ENCODE measurements at regions not wholly inside any gene's neighbourhood (a gene's known extent, or its start where the extent isn't known, plus 50 kb on each side); places are given as distances from the start of the nearest gene placed in this dataset.
"Not testable (repeated sequence)": the region's sequence is repeated elsewhere in the genome, so short reads cannot be mapped to it uniquely, and the experiment has no call there.

- DNase-seq, result no peak
Measured at GRCh38 chr2:183946193-183946592, 652.1 kb upstream of the ZNF804A start.

DNA sequence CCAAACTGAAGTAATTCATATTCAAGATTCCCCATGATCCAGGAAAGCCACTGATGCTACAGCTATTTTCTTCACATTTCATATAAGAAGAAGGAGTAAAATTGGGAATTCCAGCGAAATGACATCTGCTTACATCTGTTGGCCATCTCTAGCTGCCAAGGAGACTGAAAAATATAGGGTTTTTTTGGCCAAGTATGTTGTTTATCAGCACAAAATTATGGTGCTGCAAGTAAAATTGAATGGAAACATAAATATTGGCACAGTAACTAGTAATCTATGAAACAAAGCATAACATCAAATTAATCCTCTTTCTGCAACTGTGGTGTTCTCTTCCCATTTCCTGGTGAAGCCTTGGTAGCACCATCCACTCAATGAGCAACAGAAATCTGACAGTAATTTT, 649.5 kb upstream of the ZNF804A start:
- DNase-seq, result no peak

DNA sequence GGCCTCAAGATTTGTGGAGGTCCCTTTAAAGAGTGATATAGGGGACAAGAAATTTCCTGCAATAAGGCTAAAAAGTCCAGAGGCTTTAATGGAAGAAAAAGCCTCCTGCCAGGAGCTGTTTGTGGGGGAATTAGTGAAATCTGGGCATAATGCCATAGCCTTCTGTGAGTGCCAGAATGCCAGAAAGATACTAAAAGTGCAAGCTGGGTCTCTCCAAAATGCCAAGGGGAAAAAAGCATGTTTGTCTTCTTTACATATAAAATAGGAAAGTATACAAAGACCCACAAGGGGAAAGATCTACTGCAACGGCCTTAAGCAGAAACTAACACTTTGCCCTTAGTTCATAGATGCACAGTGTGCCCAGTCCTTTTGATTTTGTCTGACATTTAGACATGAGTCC, 647.7 kb upstream of the ZNF804A start:
- no peak for DNase-seq

DNA sequence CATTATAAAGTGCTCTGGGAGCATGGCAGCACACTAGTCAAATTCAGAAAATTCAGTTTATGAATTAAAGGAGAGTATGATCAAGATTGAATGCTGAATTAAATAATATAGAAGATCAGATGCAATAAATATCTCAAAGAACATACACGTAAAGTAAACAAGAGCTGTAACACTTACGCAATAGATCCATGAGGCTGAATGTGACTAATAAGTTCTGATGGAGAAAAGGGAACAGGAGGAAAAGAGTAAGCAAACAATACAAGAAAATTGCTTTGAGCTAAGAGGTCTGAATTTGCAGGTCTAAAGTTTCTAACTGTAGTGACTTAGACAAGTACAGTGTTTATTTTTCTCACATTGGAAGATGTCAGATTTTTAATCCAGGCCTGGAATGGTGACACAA, 646.7 kb upstream of the ZNF804A start:
- DNase-seq, result no peak

GRCh38 chr2:183952741-183953140, 645.6 kb upstream of the ZNF804A start:
- no peak for DNase-seq

DNA sequence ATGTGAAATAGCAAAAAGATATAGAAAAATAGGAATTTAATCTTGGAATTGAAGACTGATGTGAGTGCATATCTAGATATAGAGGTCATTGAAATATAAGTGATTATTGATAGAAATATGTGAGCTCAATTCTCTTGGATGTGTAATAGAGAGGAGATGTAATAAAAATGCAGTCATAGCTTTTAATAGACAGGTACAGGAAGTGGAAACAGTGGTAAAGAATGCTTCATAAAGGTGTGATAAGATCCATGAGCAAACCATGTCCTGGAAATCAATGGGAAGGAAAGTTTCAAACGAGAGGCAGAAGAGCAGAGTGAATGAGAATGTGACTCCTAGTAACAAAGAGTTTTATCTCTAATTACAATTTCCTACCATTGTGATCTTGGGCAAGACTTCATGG, 634.7 kb upstream of the ZNF804A start:
- no peak for DNase-seq

DNA sequence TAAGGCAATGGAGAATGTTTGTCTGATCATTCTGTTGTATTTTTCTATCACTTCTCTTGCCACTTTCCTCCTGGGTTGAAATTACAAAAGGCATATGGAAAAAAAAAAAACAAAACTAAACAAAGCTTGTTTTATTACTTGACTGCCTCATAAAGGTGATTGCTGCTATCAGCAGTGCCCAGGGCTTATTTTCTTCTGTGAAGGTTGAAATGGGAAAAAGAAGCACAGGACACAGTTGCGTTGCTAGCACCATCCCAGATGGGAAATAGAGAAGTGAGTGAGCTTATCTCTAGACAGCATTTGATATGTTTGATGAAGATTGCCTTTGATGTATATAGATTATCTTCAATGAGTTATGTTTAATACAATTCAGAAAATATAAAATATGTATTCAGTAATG, 633.8 kb upstream of the ZNF804A start:
- no peak for DNase-seq

- DNase-seq, result no peak
Measured at GRCh38 chr2:183967756-183968155, 630.6 kb upstream of the ZNF804A start.

DNA sequence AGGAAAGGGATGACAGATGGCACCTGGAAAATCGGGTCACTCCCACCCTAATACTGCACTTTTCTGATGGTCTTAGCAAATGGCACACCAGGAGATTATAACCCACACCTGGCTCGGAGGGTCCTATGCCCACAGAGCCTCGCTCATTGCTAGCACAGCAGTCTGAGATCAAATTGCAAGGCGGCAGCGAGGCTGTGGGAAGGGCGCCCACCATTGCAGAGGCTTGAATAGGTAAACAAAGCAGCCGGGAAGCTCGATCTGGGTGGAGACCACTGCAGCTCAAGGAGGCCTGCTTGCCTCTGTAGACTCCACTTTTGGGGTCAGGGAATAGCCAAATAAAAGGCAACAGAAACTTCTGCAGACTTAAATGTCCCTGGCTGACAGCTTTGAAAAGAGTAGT, 622.7 kb upstream of the ZNF804A start:
- not testable (repeated sequence) for DNase-seq

DNA sequence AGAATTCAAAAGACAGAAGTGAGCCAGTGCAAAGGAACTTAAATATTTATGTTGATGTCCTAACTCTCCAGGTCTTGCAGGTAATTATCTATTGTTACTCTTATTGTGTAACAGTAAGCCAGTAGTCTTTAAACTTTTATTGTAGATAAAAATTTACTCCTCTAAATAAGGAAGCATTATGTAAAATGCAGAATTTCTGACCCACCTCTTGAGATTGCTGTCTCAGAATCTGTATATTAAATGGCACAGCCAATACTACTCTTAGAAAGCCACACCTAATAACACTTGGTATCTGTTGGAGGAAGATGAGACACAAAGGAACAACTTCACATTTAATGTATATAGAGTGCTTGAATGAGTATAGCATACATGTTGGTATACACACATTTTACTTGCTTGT, 613.5 kb upstream of the ZNF804A start:
- no peak for DNase-seq

- DNase-seq, result no peak
Measured at GRCh38 chr2:183991968-183992367, 606.4 kb upstream of the ZNF804A start.

DNA sequence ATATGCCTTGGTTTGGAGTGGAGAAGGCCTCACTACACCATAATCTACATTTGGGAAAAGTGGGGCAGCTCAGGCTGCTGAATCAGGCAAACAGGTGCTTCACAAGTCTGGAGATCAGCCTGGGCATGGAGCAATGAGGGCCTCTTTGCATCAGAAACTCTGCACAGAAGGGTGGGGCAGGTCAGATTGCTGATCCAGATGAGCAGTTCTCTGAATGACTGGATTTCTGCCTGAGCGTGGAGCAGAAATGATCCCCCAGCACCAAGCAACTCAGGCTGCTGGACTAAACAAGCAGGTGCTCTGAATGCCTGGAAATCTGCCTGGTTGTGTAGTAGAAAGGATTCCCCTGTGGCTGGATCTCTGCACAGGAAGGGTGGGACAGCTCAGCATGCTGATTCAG, 605.3 kb upstream of the ZNF804A start:
- no peak for DNase-seq

GRCh38 chr2:183995632-183996031, 602.7 kb upstream of the ZNF804A start:
- DNase-seq, result no peak

GRCh38 chr2:183996825-183997793, 601.2 kb upstream of the ZNF804A start:
- no peak for DNase-seq

DNA sequence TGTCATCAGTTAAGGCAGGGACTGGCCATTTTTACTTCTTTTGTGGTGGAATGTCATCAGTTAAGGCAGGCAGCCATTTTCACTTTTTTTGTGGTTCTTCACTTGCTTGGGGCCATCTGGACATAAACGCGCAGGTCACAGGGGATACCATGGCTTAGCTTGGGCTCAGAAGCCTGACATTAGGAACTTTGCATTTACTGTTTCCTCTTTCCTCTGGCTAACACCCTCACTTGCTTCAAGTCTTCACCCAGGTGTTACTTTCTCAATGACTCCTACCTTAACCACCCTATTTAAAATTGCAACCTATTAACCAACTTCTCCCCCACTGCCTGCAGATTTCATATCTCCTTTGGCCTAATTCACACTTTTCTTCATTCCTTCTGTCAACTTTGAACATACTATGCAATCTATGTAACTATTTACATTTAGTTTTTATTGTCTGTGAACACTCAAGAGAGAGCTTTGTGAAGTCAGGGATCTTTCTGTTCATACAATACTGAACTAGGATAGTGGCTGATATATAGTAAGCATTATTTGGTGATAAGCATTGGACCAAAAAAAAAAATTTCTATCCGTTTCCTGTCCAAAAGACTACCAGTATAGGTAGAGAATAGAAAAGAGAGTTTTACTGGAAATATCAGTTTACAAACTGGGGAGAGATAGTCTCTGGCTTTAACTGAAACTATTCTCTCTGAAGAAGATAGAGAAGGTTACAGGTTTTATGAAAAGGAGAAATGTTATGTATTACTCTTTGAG, 600.1 kb upstream of the ZNF804A start:
- DNase-seq, result no peak

DNA sequence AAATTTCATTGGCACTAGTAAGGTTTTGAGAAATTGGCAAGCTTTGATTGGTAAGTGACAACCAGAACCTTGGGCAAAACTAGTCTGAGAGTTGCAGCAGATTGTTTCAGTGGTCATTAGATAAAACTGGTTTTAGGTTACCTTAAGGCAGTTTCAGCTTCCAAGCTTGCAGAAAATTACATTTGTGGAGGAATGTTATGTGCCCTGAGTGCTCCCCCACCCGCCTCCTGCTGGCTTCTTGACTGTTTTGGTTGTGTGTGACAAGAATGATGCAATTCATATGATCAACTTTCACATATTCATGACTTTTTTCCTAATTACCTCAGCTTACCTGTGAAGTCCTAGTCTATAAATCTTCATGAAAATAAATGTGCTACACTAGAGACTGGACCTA, 599.5 kb upstream of the ZNF804A start:
- DNase-seq, result no peak

- DNase-seq, result no peak
Measured at GRCh38 chr2:184004289-184004947, 593.9 kb upstream of the ZNF804A start.

DNA sequence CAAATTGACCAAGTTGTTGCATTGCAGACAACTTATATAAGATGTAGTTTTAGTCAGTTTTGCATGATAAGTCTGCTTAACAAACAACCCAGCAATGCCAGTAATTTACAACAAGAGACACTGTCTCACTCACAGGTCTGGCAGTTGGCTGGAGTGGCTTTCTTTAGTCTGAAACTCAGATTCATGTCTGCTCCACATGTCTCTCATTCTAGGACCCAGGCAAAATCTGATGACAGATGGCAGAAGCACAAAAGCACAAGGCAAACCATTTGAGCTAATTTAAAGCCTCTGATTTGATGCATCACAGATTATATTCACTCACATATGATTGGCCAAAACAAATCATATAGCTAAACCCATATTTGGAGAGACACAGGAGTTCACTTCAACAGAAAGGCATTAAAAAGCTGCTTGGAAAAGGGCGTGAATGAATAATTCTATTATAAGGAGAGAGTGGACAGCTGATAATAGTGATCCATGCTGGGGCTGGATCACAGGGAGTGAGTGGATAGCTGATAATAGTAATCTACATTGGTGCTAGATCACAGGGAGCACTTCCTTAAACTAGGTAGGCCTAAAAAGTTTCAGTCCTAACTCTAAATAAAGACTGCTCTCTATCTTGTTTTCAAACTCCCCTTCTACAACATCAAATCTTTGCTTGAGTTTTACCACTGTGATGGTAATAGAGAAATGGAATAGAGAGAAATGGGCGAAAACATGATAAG, 593.2 kb upstream of the ZNF804A start:
- DNase-seq, result no peak

GRCh38 chr2:184006998-184007397, 591.3 kb upstream of the ZNF804A start:
- no peak for DNase-seq

DNA sequence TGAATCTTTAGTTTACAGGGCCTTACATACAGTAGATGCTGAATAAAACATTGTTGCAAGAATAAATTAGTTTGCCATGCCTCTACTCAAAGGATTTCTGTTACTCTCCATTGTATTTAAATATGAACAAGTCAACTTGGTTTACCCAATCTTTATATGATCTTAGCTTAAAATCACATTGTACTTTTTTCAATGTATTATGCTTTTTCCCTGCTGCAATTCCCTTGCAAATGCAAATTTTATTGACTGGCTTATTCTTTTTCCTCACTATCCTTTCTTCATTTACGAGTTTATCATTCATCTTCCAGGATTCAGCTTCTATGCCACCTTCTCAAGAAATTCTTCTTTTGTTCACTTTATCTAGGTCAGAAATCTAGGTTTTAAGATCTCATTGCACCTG, 571.4 kb upstream of the ZNF804A start:
- DNase-seq, result no peak

DNA sequence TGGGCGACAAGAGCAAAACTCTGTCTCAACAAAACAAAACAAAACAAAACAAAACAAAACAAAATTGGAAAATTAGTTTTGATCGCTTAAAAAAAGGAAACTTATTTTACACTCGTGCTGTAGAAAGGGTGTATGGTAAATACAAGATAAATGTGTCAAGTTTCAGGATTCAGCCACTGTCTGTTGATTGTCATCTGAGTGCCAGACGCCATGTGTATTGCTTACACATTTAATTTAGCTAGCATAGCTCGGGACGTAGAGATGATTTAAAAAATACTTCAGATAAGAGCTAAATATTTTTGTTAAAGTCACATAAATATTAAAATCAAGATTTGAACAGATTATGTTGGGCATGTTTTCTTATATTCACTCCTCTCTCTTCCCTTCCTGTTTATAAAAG, 568.1 kb upstream of the ZNF804A start:
- DNase-seq, result no peak

DNA sequence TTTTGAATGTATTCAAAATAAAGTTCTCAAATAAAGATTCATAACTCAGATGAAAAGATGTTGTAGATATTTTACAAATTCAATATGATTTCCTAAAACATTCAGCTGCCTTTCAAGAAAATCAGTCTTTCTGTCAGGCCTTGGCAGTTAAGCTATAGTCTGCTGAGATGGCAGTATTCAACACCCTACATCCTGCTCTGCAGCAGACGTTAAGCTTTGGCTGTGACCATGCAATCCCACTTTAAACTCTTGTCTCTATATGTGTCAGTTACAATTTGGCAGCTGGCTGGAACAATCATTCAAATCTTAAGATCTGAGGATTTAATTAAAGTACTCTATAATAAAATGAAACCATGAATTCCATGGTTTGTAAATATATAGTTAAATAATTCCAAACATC, 567.3 kb upstream of the ZNF804A start:
- no peak for DNase-seq
